GM23338 (cell line): ENCODE measurements at regions not wholly inside any gene's neighbourhood (a gene's known extent, or its start where the extent isn't known, plus 50 kb on each side); places are given as distances from the start of the nearest gene placed in this dataset.

Experiments used
- ATAC-seq: fragments of 200-7000 bp; cut with Tn5 transposase; 3 replicates; pipeline ENCODE4 v1.9.1; 2020
- DNase-seq: peaks from one replicate; pipeline ENCODE4 v3.0.0-alpha.2; 2015; ENCODE audit warnings: low spot score
- H2AFZ ChIP-seq: fragments of 200-600 bp; sonication (generic); 2 replicates; pipeline ENCODE4 v1.8.0; 2016; ENCODE audit warnings: antibody characterized with exemption, mild to moderate bottlenecking, moderate library complexity
- H3F3A ChIP-seq: fragments of 200-600 bp; sonication (generic); replicated peaks from 2 replicates; pipeline ENCODE4 v1.8.0; 2017; ENCODE audit warnings: antibody characterized with exemption, mixed run types, low read depth
- H3K27ac ChIP-seq: fragments of 200-600 bp; sonication (generic); 2 replicates; pipeline ENCODE4 v1.6.1; 2016; ENCODE audit warnings: low read depth
- H3K27me3 ChIP-seq: fragments of 200-600 bp; sonication (generic); 2 replicates; pipeline ENCODE4 v1.8.0; 2016; ENCODE audit warnings: mild to moderate bottlenecking, mixed run types, moderate library complexity; ENCODE audit not compliant: insufficient read depth
- H3K36me3 ChIP-seq: fragments of 200-600 bp; sonication (generic); 2 replicates; pipeline ENCODE4 v1.8.0; 2016; ENCODE audit warnings: mild to moderate bottlenecking; ENCODE audit not compliant: insufficient read depth
- H3K4me1 ChIP-seq: fragments of 200-600 bp; sonication (generic); 2 replicates; pipeline ENCODE4 v1.8.0; 2016; ENCODE audit warnings: mild to moderate bottlenecking, moderate library complexity; ENCODE audit not compliant: insufficient read depth
- H3K4me2 ChIP-seq: fragments of 200-600 bp; sonication (generic); 2 replicates; pipeline ENCODE4 v1.7.1; 2017; ENCODE audit warnings: mixed run types
- H3K4me3 ChIP-seq: fragments of 200-600 bp; sonication (generic); 2 replicates; pipeline ENCODE4 v1.6.1; 2016; ENCODE audit warnings: mixed run types
- H3K79me2 ChIP-seq: fragments of 200-600 bp; sonication (generic); replicated peaks from 2 replicates; pipeline ENCODE4 v1.8.0; 2017; ENCODE audit warnings: mild to moderate bottlenecking; ENCODE audit not compliant: insufficient read depth
- H3K9me2 ChIP-seq: fragments of 200-600 bp; sonication (generic); 2 replicates; pipeline ENCODE4 v1.8.0; 2017; ENCODE audit not compliant: insufficient read depth
- H4K20me1 ChIP-seq: fragments of 200-600 bp; sonication (generic); replicated peaks from 2 replicates; pipeline ENCODE4 v1.8.0; 2017; ENCODE audit warnings: mild to moderate bottlenecking; ENCODE audit not compliant: insufficient read depth
- H3K27ac Mint-ChIP-seq: 2 replicates; pipeline ENCODE4 v1.8.0; 2020; ENCODE audit warnings: inconsistent platforms, mild to moderate bottlenecking, moderate library complexity, mixed read lengths
- H3K27me3 Mint-ChIP-seq: 3 replicates; pipeline ENCODE4 v1.8.0; 2022; ENCODE audit warnings: low read depth, mild to moderate bottlenecking, moderate library complexity, mixed read lengths, inconsistent platforms; ENCODE audit not compliant: insufficient read depth, poor library complexity
- H3K36me3 Mint-ChIP-seq: 3 replicates; pipeline ENCODE4 v1.8.0; 2021; ENCODE audit warnings: low read depth, mild to moderate bottlenecking, inconsistent platforms, moderate library complexity, mixed read lengths
- H3K4me1 Mint-ChIP-seq: 3 replicates; pipeline ENCODE4 v1.8.0; 2020; ENCODE audit warnings: mild to moderate bottlenecking, inconsistent platforms, mixed read lengths
- H3K4me3 Mint-ChIP-seq: 3 replicates; pipeline ENCODE4 v1.8.0; 2021; ENCODE audit warnings: moderate library complexity, mild to moderate bottlenecking, inconsistent platforms, mixed read lengths
- H3K9me3 Mint-ChIP-seq: 3 replicates; pipeline ENCODE4 v1.8.0; 2020; ENCODE audit warnings: moderate library complexity, mild to moderate bottlenecking, inconsistent platforms, mixed read lengths
- CREB1 ChIP-seq: fragments of 250-450 bp; sonication (Bioruptor Pico); IDR thresholded peaks from 2 replicates; pipeline ENCODE4 v1.5.0; 2020; ENCODE audit warnings: low read depth, mild to moderate bottlenecking, moderate library complexity
- ETS1 ChIP-seq: IDR thresholded peaks from 2 replicates; pipeline ENCODE4 v1.6.1; 2016; ENCODE audit warnings: antibody characterized with exemption
- EZH2 ChIP-seq: fragments of 200-600 bp; sonication (generic); IDR thresholded peaks from one replicate; pipeline ENCODE4 v1.8.0; 2017; ENCODE audit warnings: antibody characterized with exemption, mild to moderate bottlenecking, low read depth; ENCODE audit not compliant: unreplicated experiment
- EZH2phosphoT487 ChIP-seq: fragments of 200-600 bp; sonication (generic); IDR thresholded peaks from one replicate; pipeline ENCODE4 v1.8.1; 2018; ENCODE audit warnings: antibody characterized with exemption; ENCODE audit not compliant: unreplicated experiment
- JUNB ChIP-seq: IDR thresholded peaks from one replicate; pipeline ENCODE4 v1.6.1; 2016; ENCODE audit warnings: antibody characterized with exemption; ENCODE audit not compliant: unreplicated experiment
- NANOG ChIP-seq: IDR thresholded peaks from 2 replicates; pipeline ENCODE4 v1.6.1; 2016; ENCODE audit warnings: antibody characterized with exemption, borderline replicate concordance
- POLR2AphosphoS5 ChIP-seq: IDR thresholded peaks from 2 replicates; pipeline ENCODE4 v1.6.1; 2016; ENCODE audit warnings: antibody characterized with exemption, low read depth
- REST ChIP-seq: IDR thresholded peaks from one replicate; pipeline ENCODE4 v1.6.1; 2018; ENCODE audit warnings: antibody characterized with exemption; ENCODE audit not compliant: unreplicated experiment
- STAT1 ChIP-seq: IDR thresholded peaks from one replicate; pipeline ENCODE4 v1.6.1; 2016; ENCODE audit warnings: antibody characterized with exemption; ENCODE audit not compliant: unreplicated experiment
- ZNF114 ChIP-seq: fragments of 250-450 bp; sonication (Bioruptor Pico); IDR thresholded peaks from 2 replicates; pipeline ENCODE4 v1.5.0; 2020; ENCODE audit warnings: mild to moderate bottlenecking, moderate library complexity
- ZNF331 ChIP-seq: fragments of 250-450 bp; sonication (Bioruptor Pico); IDR thresholded peaks from 2 replicates; pipeline ENCODE4 v1.5.0; 2020; ENCODE audit warnings: low read depth, mild to moderate bottlenecking, moderate library complexity
- TF ChIP-seq, protein P1 (sequence below), 2 experiments: fragments of 200-600 bp in 1 of 2; sonication (generic) in 1 of 2; conservative IDR thresholded peaks; 2 replicates each; pipeline versions ENCODE4 v1.5.1 to v1.6.1; 2016 to 2017; ENCODE audit warnings: antibody characterized with exemption in 2 of 2, low read depth in 2 of 2, mild to moderate bottlenecking in 2 of 2, moderate library complexity in 1 of 2
- TF ChIP-seq, protein P2 (sequence below): fragments of 250-450 bp; sonication (Bioruptor Pico); IDR thresholded peaks from 2 replicates; pipeline ENCODE4 v1.5.0; 2020; ENCODE audit warnings: mild to moderate bottlenecking, moderate library complexity

GRCh38 chr19:29145756-29146155 is 67.2 kb downstream of the UQCRFS1 start:
- TF ChIP-seq ZNF114 = no peak
- TF ChIP-seq EZH2phosphoT487 = no peak
- TF ChIP-seq, protein P1, sequence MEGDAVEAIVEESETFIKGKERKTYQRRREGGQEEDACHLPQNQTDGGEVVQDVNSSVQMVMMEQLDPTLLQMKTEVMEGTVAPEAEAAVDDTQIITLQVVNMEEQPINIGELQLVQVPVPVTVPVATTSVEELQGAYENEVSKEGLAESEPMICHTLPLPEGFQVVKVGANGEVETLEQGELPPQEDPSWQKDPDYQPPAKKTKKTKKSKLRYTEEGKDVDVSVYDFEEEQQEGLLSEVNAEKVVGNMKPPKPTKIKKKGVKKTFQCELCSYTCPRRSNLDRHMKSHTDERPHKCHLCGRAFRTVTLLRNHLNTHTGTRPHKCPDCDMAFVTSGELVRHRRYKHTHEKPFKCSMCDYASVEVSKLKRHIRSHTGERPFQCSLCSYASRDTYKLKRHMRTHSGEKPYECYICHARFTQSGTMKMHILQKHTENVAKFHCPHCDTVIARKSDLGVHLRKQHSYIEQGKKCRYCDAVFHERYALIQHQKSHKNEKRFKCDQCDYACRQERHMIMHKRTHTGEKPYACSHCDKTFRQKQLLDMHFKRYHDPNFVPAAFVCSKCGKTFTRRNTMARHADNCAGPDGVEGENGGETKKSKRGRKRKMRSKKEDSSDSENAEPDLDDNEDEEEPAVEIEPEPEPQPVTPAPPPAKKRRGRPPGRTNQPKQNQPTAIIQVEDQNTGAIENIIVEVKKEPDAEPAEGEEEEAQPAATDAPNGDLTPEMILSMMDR (conservative IDR thresholded peaks at IDR 0.05; ENCODE audit: low read depth in 2 of 2) = no peak
- TF ChIP-seq REST = no peak
- TF ChIP-seq ETS1 = no peak
- TF ChIP-seq ZNF331 (CRISPR knock-in tag) = no peak
- no peak for TF ChIP-seq CREB1 (CRISPR knock-in tag)
- no peak for TF ChIP-seq POLR2AphosphoS5
- TF ChIP-seq JUNB = no peak
- TF ChIP-seq EZH2 = no peak
- TF ChIP-seq NANOG = no peak
- TF ChIP-seq, protein P2, sequence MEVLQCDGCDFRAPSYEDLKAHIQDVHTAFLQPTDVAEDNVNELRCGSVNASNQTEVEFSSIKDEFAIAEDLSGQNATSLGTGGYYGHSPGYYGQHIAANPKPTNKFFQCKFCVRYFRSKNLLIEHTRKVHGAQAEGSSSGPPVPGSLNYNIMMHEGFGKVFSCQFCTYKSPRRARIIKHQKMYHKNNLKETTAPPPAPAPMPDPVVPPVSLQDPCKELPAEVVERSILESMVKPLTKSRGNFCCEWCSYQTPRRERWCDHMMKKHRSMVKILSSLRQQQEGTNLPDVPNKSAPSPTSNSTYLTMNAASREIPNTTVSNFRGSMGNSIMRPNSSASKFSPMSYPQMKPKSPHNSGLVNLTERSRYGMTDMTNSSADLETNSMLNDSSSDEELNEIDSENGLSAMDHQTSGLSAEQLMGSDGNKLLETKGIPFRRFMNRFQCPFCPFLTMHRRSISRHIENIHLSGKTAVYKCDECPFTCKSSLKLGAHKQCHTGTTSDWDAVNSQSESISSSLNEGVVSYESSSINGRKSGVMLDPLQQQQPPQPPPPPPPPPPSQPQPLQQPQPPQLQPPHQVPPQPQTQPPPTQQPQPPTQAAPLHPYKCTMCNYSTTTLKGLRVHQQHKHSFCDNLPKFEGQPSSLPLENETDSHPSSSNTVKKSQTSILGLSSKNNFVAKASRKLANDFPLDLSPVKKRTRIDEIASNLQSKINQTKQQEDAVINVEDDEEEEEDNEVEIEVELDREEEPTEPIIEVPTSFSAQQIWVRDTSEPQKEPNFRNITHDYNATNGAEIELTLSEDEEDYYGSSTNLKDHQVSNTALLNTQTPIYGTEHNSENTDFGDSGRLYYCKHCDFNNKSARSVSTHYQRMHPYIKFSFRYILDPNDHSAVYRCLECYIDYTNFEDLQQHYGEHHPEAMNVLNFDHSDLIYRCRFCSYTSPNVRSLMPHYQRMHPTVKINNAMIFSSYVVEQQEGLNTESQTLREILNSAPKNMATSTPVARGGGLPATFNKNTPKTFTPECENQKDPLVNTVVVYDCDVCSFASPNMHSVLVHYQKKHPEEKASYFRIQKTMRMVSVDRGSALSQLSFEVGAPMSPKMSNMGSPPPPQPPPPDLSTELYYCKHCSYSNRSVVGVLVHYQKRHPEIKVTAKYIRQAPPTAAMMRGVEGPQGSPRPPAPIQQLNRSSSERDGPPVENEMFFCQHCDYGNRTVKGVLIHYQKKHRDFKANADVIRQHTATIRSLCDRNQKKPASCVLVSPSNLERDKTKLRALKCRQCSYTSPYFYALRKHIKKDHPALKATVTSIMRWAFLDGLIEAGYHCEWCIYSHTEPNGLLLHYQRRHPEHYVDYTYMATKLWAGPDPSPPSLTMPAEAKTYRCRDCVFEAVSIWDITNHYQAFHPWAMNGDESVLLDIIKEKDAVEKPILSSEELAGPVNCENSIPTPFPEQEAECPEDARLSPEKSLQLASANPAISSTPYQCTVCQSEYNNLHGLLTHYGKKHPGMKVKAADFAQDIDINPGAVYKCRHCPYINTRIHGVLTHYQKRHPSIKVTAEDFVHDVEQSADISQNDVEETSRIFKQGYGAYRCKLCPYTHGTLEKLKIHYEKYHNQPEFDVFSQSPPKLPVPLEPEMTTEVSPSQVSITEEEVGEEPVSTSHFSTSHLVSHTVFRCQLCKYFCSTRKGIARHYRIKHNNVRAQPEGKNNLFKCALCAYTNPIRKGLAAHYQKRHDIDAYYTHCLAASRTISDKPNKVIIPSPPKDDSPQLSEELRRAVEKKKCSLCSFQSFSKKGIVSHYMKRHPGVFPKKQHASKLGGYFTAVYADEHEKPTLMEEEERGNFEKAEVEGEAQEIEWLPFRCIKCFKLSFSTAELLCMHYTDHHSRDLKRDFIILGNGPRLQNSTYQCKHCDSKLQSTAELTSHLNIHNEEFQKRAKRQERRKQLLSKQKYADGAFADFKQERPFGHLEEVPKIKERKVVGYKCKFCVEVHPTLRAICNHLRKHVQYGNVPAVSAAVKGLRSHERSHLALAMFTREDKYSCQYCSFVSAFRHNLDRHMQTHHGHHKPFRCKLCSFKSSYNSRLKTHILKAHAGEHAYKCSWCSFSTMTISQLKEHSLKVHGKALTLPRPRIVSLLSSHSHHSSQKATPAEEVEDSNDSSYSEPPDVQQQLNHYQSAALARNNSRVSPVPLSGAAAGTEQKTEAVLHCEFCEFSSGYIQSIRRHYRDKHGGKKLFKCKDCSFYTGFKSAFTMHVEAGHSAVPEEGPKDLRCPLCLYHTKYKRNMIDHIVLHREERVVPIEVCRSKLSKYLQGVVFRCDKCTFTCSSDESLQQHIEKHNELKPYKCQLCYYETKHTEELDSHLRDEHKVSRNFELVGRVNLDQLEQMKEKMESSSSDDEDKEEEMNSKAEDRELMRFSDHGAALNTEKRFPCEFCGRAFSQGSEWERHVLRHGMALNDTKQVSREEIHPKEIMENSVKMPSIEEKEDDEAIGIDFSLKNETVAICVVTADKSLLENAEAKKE = no peak
- no peak for TF ChIP-seq STAT1
- H2AFZ ChIP-seq = no peak overlapping the region
- no peak overlapping the region for H3K27ac ChIP-seq
- Mint-ChIP-seq H3K27ac (no peak overlapping the region), H3K4me3 (no peak overlapping the region), H3K9me3 (peaks cover 13% of the 10 kb centered on the region; the same call in 2 of the 3 replicates), H3K36me3 (no peaks in the 10 kb centered on the region), H3K4me1 (no peaks in the 10 kb centered on the region), H3K27me3 (peaks cover 4% of the 10 kb centered on the region)
- H3K4me3 ChIP-seq = no peak overlapping the region
- H3F3A ChIP-seq = no peaks in the 10 kb centered on the region
- H3K4me1 ChIP-seq = no peaks in the 10 kb centered on the region
- H3K79me2 ChIP-seq = no peaks in the 10 kb centered on the region
- no peaks in the 10 kb centered on the region for H4K20me1 ChIP-seq
- no peaks in the 10 kb centered on the region for H3K9me2 ChIP-seq
- ATAC-seq = no peak
- H3K36me3 ChIP-seq = no peaks in the 10 kb centered on the region
- no peak overlapping the region for H3K4me2 ChIP-seq
- DNase-seq = no peak
- no peaks in the 10 kb centered on the region for H3K27me3 ChIP-seq
